ENCODE measurements at regions not wholly inside any gene's neighbourhood (a gene's known extent, or its start where the extent isn't known, plus 50 kb on each side); places are given as distances from the start of the nearest gene placed in this dataset.
A peak's percentile ranks its signal among the peaks of the same experiment; 100 is the strongest.

GRCh38 chr5:97729938-97730337 lies 546.9 kb upstream of the RIOK2 start:
- no peak overlapping the region for H3K4me2 ChIP-seq (ENCODE audit: low read depth, low read length)
- H3K9me3 ChIP-seq (ENCODE audit: control insufficient read depth, insufficient read depth, low read length): no peaks in the 10 kb centered on the region
- H3K23ac ChIP-seq (ENCODE audit: low read depth, low read length): no peak overlapping the region
- no peaks in the 10 kb centered on the region for H3K9me1 ChIP-seq (ENCODE audit: insufficient read depth, low read length)
- H2BK5ac ChIP-seq (ENCODE audit: low read depth, low read length, poor library complexity, severe bottlenecking): no peak overlapping the region
- H3K56ac ChIP-seq (ENCODE audit: extremely low read depth, insufficient read depth, low read length): no peak overlapping the region
- no peak overlapping the region for H2AK9ac ChIP-seq (replicated peaks; ENCODE audit: low read depth, low read length, poor library complexity)
- H3K4me3 ChIP-seq (ENCODE audit: insufficient read depth, low read depth, low read length): no peak overlapping the region
- no peaks in the 10 kb centered on the region; the same call in 1 of the 2 replicates for H3K4me1 ChIP-seq (ENCODE audit: control insufficient read depth, insufficient read depth, low read length)
- H3K27me3 ChIP-seq (ENCODE audit: control insufficient read depth, insufficient read depth, low read length): no peaks in the 10 kb centered on the region
- no peaks in the 10 kb centered on the region for H4K20me1 ChIP-seq (ENCODE audit: insufficient read depth, low read length)
- no peak overlapping the region for H4K5ac ChIP-seq (ENCODE audit: low read depth, low read length)
- no peak overlapping the region for H2BK20ac ChIP-seq (ENCODE audit: low read depth, low read length)
- no peaks in the 10 kb centered on the region for H3K79me1 ChIP-seq (ENCODE audit: low read depth in 1 of 2, low read length in 2 of 2)
- no peak overlapping the region for H4K91ac ChIP-seq (ENCODE audit: insufficient read depth, low read depth, low read length)
- intact Hi-C loops (cut with micrococcal nuclease) (loop anchor here (10.0 kb wide), 1 partner anchor 1035 kb away; no protein-coding TSS in a partner anchor), in situ Hi-C loops (cut with MboI; ENCODE audit: low sequenced_read_pairs) (no loop called here), dilution Hi-C loops (cut with HindIII; ENCODE audit: low sequenced_read_pairs, unreplicated experiment) (no loop called here)
- H3K36me3 ChIP-seq (ENCODE audit: control insufficient read depth, insufficient read depth, low read length): no peaks in the 10 kb centered on the region
- H2AK5ac ChIP-seq (ENCODE audit: low read depth, low read length): no peak overlapping the region
- H2AFZ ChIP-seq (replicated peaks; ENCODE audit: low read length, poor library complexity): no peak overlapping the region
- TF ChIP-seq MXI1 (IDR thresholded peaks at IDR 0.05; ENCODE audit: borderline replicate concordance, low read depth, low read length): no peak
- peak; percentile 61 for TF ChIP-seq MAFK (IDR thresholded peaks at IDR 0.05; ENCODE audit: low read depth, low read length)
- no peak for ATAC-seq (ENCODE audit: low read depth)
- POLR2A ChIA-PET (ENCODE audit: unreplicated experiment): no interaction called here
- no peak overlapping the region for H2BK120ac ChIP-seq (ENCODE audit: low read depth, low read length)
- no TSS peak for BruUV-seq (replicated peaks)
- H3K18ac ChIP-seq (ENCODE audit: low read depth, low read length): no peak overlapping the region
- CTCF ChIA-PET: no interaction called here
- H3K4ac ChIP-seq (ENCODE audit: low read depth, low read length): no peak overlapping the region
- no peak for DNase-seq
- H3K27ac ChIP-seq (ENCODE audit: insufficient read depth, low read length): no peak overlapping the region
- H2BK15ac ChIP-seq (ENCODE audit: low read depth, low read length): no peak overlapping the region
- H3K14ac ChIP-seq (replicated peaks; ENCODE audit: low read depth, low read length): no peak overlapping the region
- H3K9ac ChIP-seq (ENCODE audit: low read depth, low read length): no peak overlapping the region
- no peak overlapping the region for H4K8ac ChIP-seq (ENCODE audit: low read depth in 2 of 2, low read length in 2 of 2)
